ENCODE measurements at regions not wholly inside any gene's neighbourhood (a gene's known extent, or its start where the extent isn't known, plus 50 kb on each side); places are given as distances from the start of the nearest gene placed in this dataset.

GRCh38 chr14:97387252-97387874 is 590.2 kb downstream of the VRK1 start:
- WGBS = 63% methylated on average over 9 of the region's 9 CpGs
- Histone ChIP-seq H3K9me3 (no peaks in the 10 kb centered on the region), H3K4me1 (peaks cover 4% of the 10 kb centered on the region), H3K27me3 (no peaks in the 10 kb centered on the region), H3K4me3 (no peak overlapping the region), H3K36me3 (no peaks in the 10 kb centered on the region), H3K27ac (no peak overlapping the region)
- no peak for DNase-seq (ENCODE audit: low spot score in 2 of 2)
- no peak for TF ChIP-seq POLR2AphosphoS5 (IDR thresholded peaks at IDR 0.05)
- no peak for TF ChIP-seq CTCF (IDR thresholded peaks at IDR 0.05)

GRCh38 chr14:97388408-97388807 is 591.2 kb downstream of the VRK1 start:
- Histone ChIP-seq H3K4me3 (no peak overlapping the region), H3K4me1 (peaks cover 4% of the 10 kb centered on the region), H3K27me3 (no peaks in the 10 kb centered on the region), H3K27ac (no peak overlapping the region), H3K9me3 (no peaks in the 10 kb centered on the region), H3K36me3 (no peaks in the 10 kb centered on the region)
- no peak for DNase-seq (ENCODE audit: low spot score in 2 of 2)
- TF ChIP-seq CTCF (IDR thresholded peaks at IDR 0.05) = no peak
- TF ChIP-seq EP300 (IDR thresholded peaks at IDR 0.05) = no peak
- no peak for TF ChIP-seq POLR2A (IDR thresholded peaks at IDR 0.05)
- no peak for TF ChIP-seq POLR2AphosphoS5 (IDR thresholded peaks at IDR 0.05)
- 71% methylated on average over 9 of the region's 9 CpGs for WGBS

- WGBS = 49% methylated on average over 4 of the region's 4 CpGs
- no peak overlapping the region for H3K27ac ChIP-seq
These were observed 593.0 kb downstream of the VRK1 start for GRCh38 chr14:97390096-97390724.

GRCh38 chr14:97393244-97393643 is 596.1 kb downstream of the VRK1 start:
- Histone ChIP-seq H3K4me1 (peaks cover 4% of the 10 kb centered on the region), H3K9me3 (no peaks in the 10 kb centered on the region), H3K4me3 (no peak overlapping the region), H3K27me3 (peaks cover 14% of the 10 kb centered on the region), H3K36me3 (no peaks in the 10 kb centered on the region), H3K27ac (no peak overlapping the region)
- no peak for DNase-seq (ENCODE audit: low spot score in 2 of 2)
- TF ChIP-seq POLR2A (IDR thresholded peaks at IDR 0.05) (no peak), EP300 (IDR thresholded peaks at IDR 0.05) (no peak), CTCF (IDR thresholded peaks at IDR 0.05) (no peak), POLR2AphosphoS5 (IDR thresholded peaks at IDR 0.05) (no peak)
- WGBS = 79% methylated on average over 6 of the region's 6 CpGs

More at GRCh38 chr14:97390096-97390724, 593.0 kb downstream of the VRK1 start:
- DNase-seq (ENCODE audit: low spot score in 2 of 2) = no peak
- H3K4me1 ChIP-seq = peaks cover 4% of the 10 kb centered on the region
- TF ChIP-seq CTCF (IDR thresholded peaks at IDR 0.05) (peak in 1 of 2 donors; percentile 14), EP300 (IDR thresholded peaks at IDR 0.05) (no peak)
- H3K36me3 ChIP-seq = no peaks in the 10 kb centered on the region
- H3K4me3 ChIP-seq = no peak overlapping the region
- H3K9me3 ChIP-seq = no peaks in the 10 kb centered on the region
- peaks cover 6% of the 10 kb centered on the region for H3K27me3 ChIP-seq

- no peak overlapping the region for H3K27ac ChIP-seq
- peaks cover 14% of the 10 kb centered on the region for H3K27me3 ChIP-seq
- DNase-seq (ENCODE audit: low spot score in 2 of 2) = no peak
- no peaks in the 10 kb centered on the region for H3K36me3 ChIP-seq
- H3K4me1 ChIP-seq = no peaks in the 10 kb centered on the region
- H3K4me3 ChIP-seq = no peak overlapping the region
- WGBS = 95% methylated on average over 4 of the region's 4 CpGs
- no peak for TF ChIP-seq POLR2AphosphoS5 (IDR thresholded peaks at IDR 0.05)
- no peak for TF ChIP-seq CTCF (IDR thresholded peaks at IDR 0.05)
- TF ChIP-seq POLR2A (IDR thresholded peaks at IDR 0.05) = no peak
- no peak for TF ChIP-seq EP300 (IDR thresholded peaks at IDR 0.05)
- H3K9me3 ChIP-seq = no peaks in the 10 kb centered on the region
These were observed 597.9 kb downstream of the VRK1 start for GRCh38 chr14:97395068-97395467.

Data from suprapubic skin (tissue), 4 donors.